Smooth muscle cell of the brain vasculature (primary cell): ENCODE measurements at regions not wholly inside any gene's neighbourhood (a gene's known extent, or its start where the extent isn't known, plus 50 kb on each side); places are given as distances from the start of the nearest gene placed in this dataset.
"Not testable (repeated sequence)": the region's sequence is repeated elsewhere in the genome, so short reads cannot be mapped to it uniquely, and the experiment has no call there.

Experiments used
- DNase-seq: peaks from one replicate; pipeline ENCODE4 v3.0.0-alpha.2; 2012; ENCODE audit warnings: low read depth, low spot score

DNA sequence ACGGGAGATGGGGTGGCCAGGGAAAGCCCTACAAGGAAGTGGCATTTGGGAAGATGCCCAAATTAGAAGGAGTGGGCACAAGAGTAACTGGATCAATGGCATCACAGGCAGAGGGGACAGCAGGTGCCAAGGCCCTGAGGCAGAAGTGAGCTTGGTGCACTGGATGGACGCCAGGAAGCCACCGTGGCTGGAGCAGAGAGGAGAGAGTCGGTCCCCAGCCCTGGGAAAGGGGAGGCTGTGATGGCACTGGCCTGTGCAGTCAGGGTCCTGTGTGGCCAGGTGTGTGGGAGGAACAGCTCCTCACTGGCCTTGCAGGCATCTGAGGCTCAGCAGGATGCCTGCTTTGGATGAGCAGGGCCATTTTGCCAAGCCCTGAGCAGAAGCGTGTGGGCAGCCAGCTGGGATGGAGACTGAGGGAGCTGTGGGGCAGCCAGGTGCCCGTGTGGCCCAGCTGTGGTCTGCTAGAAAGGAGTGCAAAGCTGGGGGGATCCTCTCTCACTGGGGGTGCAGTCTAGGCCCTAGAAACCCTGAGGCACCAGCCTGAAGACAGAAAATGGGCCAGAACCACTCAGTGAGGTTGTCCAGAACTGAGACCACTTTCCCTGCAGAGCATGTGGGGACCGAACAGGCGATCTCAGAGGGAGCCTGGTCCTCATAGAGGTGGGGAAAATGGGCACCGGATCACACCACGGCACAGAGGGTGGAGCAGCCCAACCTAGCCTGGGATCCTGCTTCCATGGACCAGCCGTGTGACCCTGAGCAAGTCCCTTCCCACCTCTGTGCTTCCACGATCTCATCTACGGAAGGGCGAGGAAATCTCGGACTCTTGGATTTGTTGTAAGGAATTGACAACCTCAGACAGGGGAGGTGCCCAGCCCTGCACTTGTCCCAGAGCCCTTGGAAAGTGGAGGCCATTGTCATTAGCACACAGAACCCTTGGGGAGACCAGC is 78.6 kb upstream of the RTL6 start:
- DNase-seq: no peak

DNA sequence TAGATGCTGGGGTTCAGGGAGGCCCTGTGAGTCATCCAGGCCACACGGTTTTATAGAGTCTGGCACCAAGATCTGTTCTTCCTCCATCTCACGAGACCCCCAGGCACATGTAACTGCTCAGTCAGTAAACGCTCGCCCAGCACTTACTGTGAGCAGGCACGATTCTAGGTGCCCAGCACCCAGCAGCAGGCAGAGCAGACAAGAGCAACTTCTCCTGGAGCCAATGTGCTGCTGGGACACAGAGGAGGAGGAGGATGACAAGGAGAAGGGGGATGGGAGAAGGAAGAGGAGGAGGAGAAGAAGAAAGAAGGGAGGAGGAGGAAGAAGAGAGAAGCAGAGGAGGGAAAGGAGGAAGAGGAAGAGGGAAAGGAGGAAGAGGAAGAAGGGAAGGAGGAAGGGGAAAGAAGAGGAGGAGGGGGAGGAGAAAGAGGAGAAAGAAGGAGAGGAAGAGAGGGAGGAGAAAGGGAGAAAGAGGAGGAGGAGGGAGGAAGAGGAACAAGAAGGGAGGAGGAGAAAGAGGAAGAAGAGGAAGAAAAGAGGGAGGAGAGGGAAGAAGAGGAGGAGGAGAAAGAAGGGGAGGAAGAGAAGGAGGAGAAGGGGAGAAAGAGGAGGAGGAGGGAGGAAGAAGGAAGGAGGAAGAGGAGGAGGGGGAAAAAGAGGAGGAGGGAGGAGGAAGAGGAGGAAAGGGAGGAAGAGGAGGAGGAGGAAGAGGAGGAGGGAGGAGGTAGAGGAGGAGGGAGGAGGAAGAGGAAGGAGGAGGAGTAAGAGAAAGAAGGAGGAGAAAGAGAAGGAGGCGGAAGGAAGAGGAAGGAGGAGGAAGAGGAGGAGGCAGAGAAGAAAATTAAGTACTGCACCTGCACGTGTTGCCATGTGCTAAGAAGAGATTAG is 77.6 kb upstream of the RTL6 start:
- DNase-seq: no peak

GRCh38 chr22:44574640-44575380 is 76.8 kb upstream of the RTL6 start:
- no peak for DNase-seq

DNA sequence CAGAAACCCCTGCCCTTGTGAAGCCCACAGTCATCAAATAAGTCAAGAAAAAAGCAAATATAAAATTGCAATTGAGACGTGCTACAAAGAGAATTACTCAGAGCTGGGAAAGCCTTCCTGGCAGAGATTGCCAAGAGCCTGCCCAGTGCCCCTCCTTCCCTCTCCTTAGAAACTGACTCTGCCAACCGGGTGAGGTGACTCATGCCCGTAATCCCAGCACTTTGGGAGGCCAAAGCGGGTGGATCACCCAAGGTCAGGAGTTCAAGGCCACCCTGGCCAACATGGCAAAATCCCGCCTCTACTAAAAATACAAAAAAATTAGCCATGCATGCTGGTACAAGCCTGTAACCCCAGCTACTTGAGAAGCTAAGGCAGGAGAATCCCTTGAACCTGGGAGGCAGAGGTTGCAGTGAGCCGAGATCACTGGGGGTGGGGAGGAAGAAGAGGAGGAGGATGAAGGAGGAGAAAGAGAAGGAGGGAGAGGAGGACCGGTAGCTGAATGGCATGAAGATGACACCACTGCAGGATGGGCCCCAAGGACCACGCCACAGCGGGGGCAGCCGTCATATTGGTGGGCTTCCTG is 76.1 kb upstream of the RTL6 start:
- no peak for DNase-seq

DNA sequence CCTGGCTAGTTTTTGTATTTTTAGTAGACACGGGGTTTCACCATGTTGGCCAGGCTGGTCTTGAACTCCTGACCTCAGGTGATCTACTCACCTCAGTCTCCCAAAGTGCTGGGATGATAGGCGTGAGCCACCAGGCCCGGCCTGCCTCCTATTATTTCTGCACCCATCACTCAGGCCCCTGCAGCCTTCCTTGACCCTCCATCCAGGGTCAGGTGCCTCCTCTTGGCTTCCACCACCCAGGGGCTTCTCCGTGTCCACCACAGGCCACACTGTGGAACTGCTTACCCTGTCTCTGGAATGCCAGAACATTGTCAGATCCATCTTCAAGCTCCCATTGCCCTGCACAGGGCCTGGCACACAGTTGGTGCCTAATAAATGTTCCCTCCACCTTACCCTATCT is 75.4 kb upstream of the RTL6 start:
- no peak for DNase-seq

- DNase-seq: no peak
Observed at GRCh38 chr22:44572414-44573207, 74.6 kb upstream of the RTL6 start.

DNA sequence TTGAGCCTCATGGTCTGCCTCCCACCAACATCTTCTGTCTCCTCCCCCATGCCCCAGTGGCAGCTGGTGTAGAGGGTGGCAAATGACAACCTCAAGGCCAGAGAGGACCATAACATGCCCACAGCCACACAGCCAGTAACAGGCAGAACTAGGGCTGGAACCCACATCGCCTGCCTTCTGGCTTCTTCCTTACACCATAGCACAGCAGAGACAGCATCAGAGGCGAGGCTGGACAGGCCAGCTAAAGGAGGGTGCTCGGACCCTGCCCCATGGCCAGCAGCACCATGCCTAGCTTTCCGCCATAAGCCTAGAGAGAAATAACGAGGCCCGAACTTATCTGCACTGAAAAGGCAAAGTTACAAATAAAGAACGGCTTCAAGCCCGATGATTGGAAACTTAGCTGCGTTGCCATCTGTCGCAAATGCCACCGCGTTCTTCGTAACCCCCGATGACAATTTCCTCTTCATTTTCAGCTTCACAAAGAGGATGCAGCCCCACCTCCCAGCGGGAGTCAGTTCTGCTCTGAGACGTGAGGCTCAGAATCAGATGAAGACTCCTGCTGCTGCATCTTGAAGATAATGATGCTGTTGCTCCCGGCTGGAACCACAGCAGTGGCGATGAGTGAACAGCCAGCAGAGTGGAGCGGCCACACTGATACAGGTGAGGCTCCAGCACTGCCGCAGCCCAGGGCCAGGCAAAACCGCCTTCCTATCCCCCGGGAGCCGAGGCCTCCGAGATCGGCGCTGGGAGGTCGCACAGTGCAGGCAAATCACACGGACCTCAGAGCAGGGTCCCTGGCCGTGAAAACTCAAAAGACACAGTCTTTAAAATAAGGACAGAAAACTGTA is 73.8 kb upstream of the RTL6 start:
- DNase-seq: no peak

GRCh38 chr22:44570476-44571445 is 72.7 kb upstream of the RTL6 start:
- DNase-seq: no peak

DNA sequence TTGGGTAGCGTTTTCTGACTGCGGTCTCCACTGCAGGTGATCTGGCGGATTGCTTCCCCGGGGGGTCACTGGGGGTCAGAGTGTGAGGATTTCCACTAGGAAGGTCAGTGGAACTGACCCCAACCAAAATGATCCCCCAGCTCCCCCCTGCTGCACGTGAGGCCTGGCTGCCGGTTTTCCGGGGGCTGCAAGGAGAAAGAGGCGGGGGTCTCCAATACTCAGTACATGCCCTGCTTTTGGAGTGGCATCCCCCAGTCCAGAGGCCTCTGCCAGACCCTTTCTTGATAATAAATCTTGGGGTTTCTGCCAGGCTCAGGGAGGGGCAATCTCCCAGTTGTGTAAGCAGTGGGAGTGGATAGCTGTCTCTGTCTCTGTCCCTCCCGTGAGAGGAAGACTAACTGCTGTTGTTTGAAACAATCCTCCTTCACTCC is 71.5 kb upstream of the RTL6 start:
- no peak for DNase-seq

GRCh38 chr22:44567846-44568493 is 69.9 kb upstream of the RTL6 start:
- peak; percentile 6 for DNase-seq

- DNase-seq: not testable (repeated sequence)
Observed at GRCh38 chr22:44567378-44567841, 69.4 kb upstream of the RTL6 start.

- no peak for DNase-seq
Observed at GRCh38 chr22:44566911-44567310, 68.9 kb upstream of the RTL6 start.

DNA sequence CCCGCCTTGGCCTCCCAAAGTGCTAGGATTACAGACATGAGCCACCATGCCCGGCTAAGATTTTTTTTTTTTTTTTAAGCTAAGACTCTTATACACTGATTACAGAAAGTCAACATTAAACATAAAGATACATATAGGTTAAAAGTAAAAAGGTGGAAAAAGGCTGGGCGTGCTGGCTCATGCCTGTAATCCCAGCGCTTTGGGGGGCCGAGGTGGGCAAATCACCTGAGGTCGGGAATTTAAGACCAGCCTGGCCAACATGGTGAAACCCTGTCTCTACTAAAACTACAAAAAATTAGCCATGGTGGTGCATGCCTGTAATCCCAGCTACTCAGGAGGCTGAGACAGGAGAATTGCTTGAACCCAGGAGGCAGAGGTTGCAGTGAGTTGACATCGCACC is 64.6 kb upstream of the RTL6 start:
- DNase-seq: not testable (repeated sequence)

- no peak for DNase-seq
Observed at GRCh38 chr22:44561139-44561840, 63.3 kb upstream of the RTL6 start.

GRCh38 chr22:44558671-44559070 is 60.6 kb upstream of the RTL6 start:
- DNase-seq: not testable (repeated sequence)

DNA sequence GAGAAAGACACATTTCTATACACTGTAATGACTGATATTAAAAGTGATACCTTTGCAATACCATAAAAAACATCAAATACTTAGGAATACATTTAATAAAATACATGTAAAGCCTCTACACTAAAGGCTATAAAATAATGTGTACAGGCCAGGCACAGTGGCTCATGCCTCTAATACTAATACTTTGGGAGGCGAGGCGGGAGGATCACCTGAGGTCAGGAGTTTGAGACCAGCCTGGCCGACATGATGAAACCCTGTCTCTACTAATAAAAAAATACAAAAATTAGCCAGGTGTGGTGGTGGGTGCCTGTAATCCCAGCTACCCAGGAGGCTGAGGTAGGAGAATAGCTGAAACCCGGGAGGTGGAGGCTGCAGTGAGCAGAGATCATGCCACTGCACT is 59.8 kb upstream of the RTL6 start:
- not testable (repeated sequence) for DNase-seq
